ENCODE measurements at regions not wholly inside any gene's neighbourhood (a gene's known extent, or its start where the extent isn't known, plus 50 kb on each side); places are given as distances from the start of the nearest gene placed in this dataset.

- no peaks in the 10 kb centered on the region for H3K9me3 ChIP-seq (ENCODE audit: low read depth, low read length)
- no peak for DNase-seq (ENCODE audit: insufficient read length, low spot score, missing footprints)
- peak overlapping the region; percentile 53 for H3K4me2 ChIP-seq (ENCODE audit: insufficient read depth, low read length)
- H4K20me1 ChIP-seq (ENCODE audit: insufficient read depth, low read length), result no peaks in the 10 kb centered on the region
- no peak overlapping the region for H2AFZ ChIP-seq (ENCODE audit: low read length)
- H3K36me3 ChIP-seq (ENCODE audit: insufficient read depth, low read length), result no peaks in the 10 kb centered on the region
- H3K4me1 ChIP-seq (ENCODE audit: insufficient read depth, low read length), result peaks cover 42% of the 10 kb centered on the region
- peak overlapping the region; percentile 88 for H3K27ac ChIP-seq (ENCODE audit: low read depth, low read length)
- no peak for TF ChIP-seq CTCF (IDR thresholded peaks at IDR 0.05; ENCODE audit: extremely low read depth, low read depth, low read length)
- H3K27me3 ChIP-seq (ENCODE audit: insufficient read depth, low read length), result no peaks in the 10 kb centered on the region
- no peak overlapping the region for H3K4me3 ChIP-seq (ENCODE audit: insufficient read depth, low read length)
- no peaks in the 10 kb centered on the region for H3K79me2 ChIP-seq (ENCODE audit: insufficient read depth, low read length)
These were observed 106.5 kb upstream of the COL5A2 start for GRCh38 chr2:189285962-189286645.

- Histone ChIP-seq H2AFZ (ENCODE audit: low read length) (no peak overlapping the region), H3K27ac (ENCODE audit: low read depth, low read length) (peak overlapping the region; percentile 88), H3K4me3 (ENCODE audit: insufficient read depth, low read length) (no peak overlapping the region), H3K4me2 (ENCODE audit: insufficient read depth, low read length) (peak overlapping the region; percentile 61), H3K4me1 (ENCODE audit: insufficient read depth, low read length) (peaks cover 42% of the 10 kb centered on the region), H3K9me3 (ENCODE audit: low read depth, low read length) (no peaks in the 10 kb centered on the region), H3K27me3 (ENCODE audit: insufficient read depth, low read length) (no peaks in the 10 kb centered on the region), H4K20me1 (ENCODE audit: insufficient read depth, low read length) (no peaks in the 10 kb centered on the region), H3K36me3 (ENCODE audit: insufficient read depth, low read length) (no peaks in the 10 kb centered on the region), H3K79me2 (ENCODE audit: insufficient read depth, low read length) (no peaks in the 10 kb centered on the region)
- no peak for DNase-seq (ENCODE audit: insufficient read length, low spot score, missing footprints)
- no peak for TF ChIP-seq CTCF (IDR thresholded peaks at IDR 0.05; ENCODE audit: extremely low read depth, low read depth, low read length)
These were observed 107.8 kb upstream of the COL5A2 start for GRCh38 chr2:189287363-189287762.

- H2AFZ ChIP-seq (ENCODE audit: low read length), result peak overlapping the region; percentile 54
- H3K79me2 ChIP-seq (ENCODE audit: insufficient read depth, low read length), result no peaks in the 10 kb centered on the region
- no peaks in the 10 kb centered on the region for H3K36me3 ChIP-seq (ENCODE audit: insufficient read depth, low read length)
- peak; percentile 66 for TF ChIP-seq CTCF (IDR thresholded peaks at IDR 0.05; ENCODE audit: extremely low read depth, low read depth, low read length)
- H3K9me3 ChIP-seq (ENCODE audit: low read depth, low read length), result no peaks in the 10 kb centered on the region
- H3K27me3 ChIP-seq (ENCODE audit: insufficient read depth, low read length), result no peaks in the 10 kb centered on the region
- H3K27ac ChIP-seq (ENCODE audit: low read depth, low read length), result peak overlapping the region; percentile 88
- peak overlapping the region; percentile 61 for H3K4me2 ChIP-seq (ENCODE audit: insufficient read depth, low read length)
- H3K4me3 ChIP-seq (ENCODE audit: insufficient read depth, low read length), result no peak overlapping the region
- H4K20me1 ChIP-seq (ENCODE audit: insufficient read depth, low read length), result no peaks in the 10 kb centered on the region
- DNase-seq (ENCODE audit: insufficient read length, low spot score, missing footprints), result no peak
- H3K4me1 ChIP-seq (ENCODE audit: insufficient read depth, low read length), result peaks cover 42% of the 10 kb centered on the region
These were observed 108.5 kb upstream of the COL5A2 start for GRCh38 chr2:189287982-189288521.

GRCh38 chr2:189291460-189291859 is 111.9 kb upstream of the COL5A2 start:
- H3K4me3 ChIP-seq (ENCODE audit: insufficient read depth, low read length), result no peak overlapping the region
- H2AFZ ChIP-seq (ENCODE audit: low read length), result no peak overlapping the region
- TF ChIP-seq CTCF (IDR thresholded peaks at IDR 0.05; ENCODE audit: extremely low read depth, low read depth, low read length), result no peak
- no peak overlapping the region for H3K27ac ChIP-seq (ENCODE audit: low read depth, low read length)
- no peaks in the 10 kb centered on the region for H3K79me2 ChIP-seq (ENCODE audit: insufficient read depth, low read length)
- peaks cover 28% of the 10 kb centered on the region for H3K4me1 ChIP-seq (ENCODE audit: insufficient read depth, low read length)
- no peak for DNase-seq (ENCODE audit: insufficient read length, low spot score, missing footprints)
- no peaks in the 10 kb centered on the region for H3K36me3 ChIP-seq (ENCODE audit: insufficient read depth, low read length)
- H4K20me1 ChIP-seq (ENCODE audit: insufficient read depth, low read length), result no peaks in the 10 kb centered on the region
- no peaks in the 10 kb centered on the region for H3K27me3 ChIP-seq (ENCODE audit: insufficient read depth, low read length)
- no peaks in the 10 kb centered on the region for H3K9me3 ChIP-seq (ENCODE audit: low read depth, low read length)
- H3K4me2 ChIP-seq (ENCODE audit: insufficient read depth, low read length), result no peak overlapping the region
